NCI-H524 treated with DMSO at 0.1 percent for 48 hours (cell line): ENCODE measurements at regions not wholly inside any gene's neighbourhood (a gene's known extent, or its start where the extent isn't known, plus 50 kb on each side); places are given as distances from the start of the nearest gene placed in this dataset.
"Not testable (repeated sequence)": the region's sequence is repeated elsewhere in the genome, so short reads cannot be mapped to it uniquely, and the experiment has no call there.

Experiments used
- DNase-seq: peaks from one replicate; lab custom pipeline; 2025; lab: John Stamatoyannopoulos, UW

GRCh38 chr3:81364411-81364810 is 397.0 kb downstream of the GBE1 start:
- DNase-seq, result no peak

GRCh38 chr3:81363816-81364215 is 397.6 kb downstream of the GBE1 start:
- no peak for DNase-seq

GRCh38 chr3:81354119-81354518 is 407.3 kb downstream of the GBE1 start:
- no peak for DNase-seq

GRCh38 chr3:81352867-81353266 is 408.6 kb downstream of the GBE1 start:
- no peak for DNase-seq

GRCh38 chr3:81349816-81350340 is 411.6 kb downstream of the GBE1 start:
- DNase-seq, result no peak

- no peak for DNase-seq
These were observed 422.2 kb downstream of the GBE1 start for GRCh38 chr3:81339040-81339845.

- DNase-seq, result no peak
These were observed 425.0 kb downstream of the GBE1 start for GRCh38 chr3:81336470-81336869.

- not testable (repeated sequence) for DNase-seq
These were observed 431.6 kb downstream of the GBE1 start for GRCh38 chr3:81329835-81330234.

- no peak for DNase-seq
These were observed 435.2 kb downstream of the GBE1 start for GRCh38 chr3:81326245-81326644.

GRCh38 chr3:81320862-81321261 is 440.6 kb downstream of the GBE1 start:
- DNase-seq, result no peak

- DNase-seq, result no peak
These were observed 446.4 kb downstream of the GBE1 start for GRCh38 chr3:81315030-81315429.

- no peak for DNase-seq
These were observed 450.1 kb downstream of the GBE1 start for GRCh38 chr3:81311321-81311720.

- no peak for DNase-seq
These were observed 453.1 kb downstream of the GBE1 start for GRCh38 chr3:81308306-81308705.

GRCh38 chr3:81307221-81307620 is 454.2 kb downstream of the GBE1 start:
- no peak for DNase-seq

- no peak for DNase-seq
These were observed 458.1 kb downstream of the GBE1 start for GRCh38 chr3:81303321-81303720.

- DNase-seq, result no peak
These were observed 459.4 kb downstream of the GBE1 start for GRCh38 chr3:81302045-81302444.

GRCh38 chr3:81301230-81301629 is 460.2 kb downstream of the GBE1 start:
- DNase-seq, result no peak

GRCh38 chr3:81300324-81300927 is 461.0 kb downstream of the GBE1 start:
- no peak for DNase-seq

- DNase-seq, result peak; percentile 17
These were observed 462.0 kb downstream of the GBE1 start for GRCh38 chr3:81299481-81299880.

GRCh38 chr3:81295906-81296577 is 465.4 kb downstream of the GBE1 start:
- no peak for DNase-seq

- no peak for DNase-seq
These were observed 468.3 kb downstream of the GBE1 start for GRCh38 chr3:81293156-81293555.

GRCh38 chr3:81291586-81291985 is 469.9 kb downstream of the GBE1 start:
- DNase-seq, result no peak

GRCh38 chr3:81289676-81290075 is 471.8 kb downstream of the GBE1 start:
- no peak for DNase-seq
